Retinal pigment epithelial cell (primary cell): ENCODE measurements at regions not wholly inside any gene's neighbourhood (a gene's known extent, or its start where the extent isn't known, plus 50 kb on each side); places are given as distances from the start of the nearest gene placed in this dataset.

Experiments used
- DNase-seq: peaks from one replicate; pipeline ENCODE4 v3.0.0-alpha.2; 2010; ENCODE audit warnings: low read depth
- H3K4me3 ChIP-seq: 2 replicates; pipeline ENCODE4 v1.5.1; 2011; ENCODE audit warnings: mild to moderate bottlenecking, low read length, control low read depth, moderate library complexity
- CTCF ChIP-seq: conservative IDR thresholded peaks from 2 replicates; pipeline ENCODE4 v1.5.1; 2011; ENCODE audit warnings: low read depth, low read length, control low read depth, inconsistent platforms

- TF ChIP-seq CTCF: no peak
- no peak for DNase-seq
- H3K4me3 ChIP-seq: no peak overlapping the region
These were observed 355.2 kb downstream of the CCSER2 start for GRCh38 chr10:84683550-84683949.

GRCh38 chr10:84683980-84684740, 355.8 kb downstream of the CCSER2 start:
- no peak for DNase-seq
- TF ChIP-seq CTCF: no peak
- no peak overlapping the region for H3K4me3 ChIP-seq

GRCh38 chr10:84685047-84685660, 356.8 kb downstream of the CCSER2 start:
- no peak overlapping the region for H3K4me3 ChIP-seq
- no peak for TF ChIP-seq CTCF
- no peak for DNase-seq

GRCh38 chr10:84693006-84693405, 364.6 kb downstream of the CCSER2 start:
- H3K4me3 ChIP-seq: no peak overlapping the region
- no peak for TF ChIP-seq CTCF
- no peak for DNase-seq

GRCh38 chr10:84695902-84696301, 367.5 kb downstream of the CCSER2 start:
- DNase-seq: no peak
- H3K4me3 ChIP-seq: no peak overlapping the region
- no peak for TF ChIP-seq CTCF

- TF ChIP-seq CTCF: no peak
- no peak for DNase-seq
- H3K4me3 ChIP-seq: no peak overlapping the region
These were observed 368.2 kb downstream of the CCSER2 start for GRCh38 chr10:84696610-84697009.

GRCh38 chr10:84698989-84699388, 370.6 kb downstream of the CCSER2 start:
- DNase-seq: no peak
- TF ChIP-seq CTCF: no peak
- no peak overlapping the region for H3K4me3 ChIP-seq
